Inferior parietal cortex (tissue), 1 donor: ENCODE measurements at regions not wholly inside any gene's neighbourhood (a gene's known extent, or its start where the extent isn't known, plus 50 kb on each side); places are given as distances from the start of the nearest gene placed in this dataset.
A peak's percentile ranks its signal among the peaks of the same experiment; 100 is the strongest.
"Not testable (repeated sequence)": the region's sequence is repeated elsewhere in the genome, so short reads cannot be mapped to it uniquely, and the experiment has no call there.

Experiments used
- DNase-seq: peaks from one replicate; pipeline ENCODE4 v3.0.0-alpha.2; 2016; ENCODE audit errors: extremely low spot score

- peak; percentile 60 for DNase-seq
Measured at GRCh38 chr10:85318809-85319807, 990.7 kb downstream of the CCSER2 start.

- peak; percentile 35 for DNase-seq
Measured at GRCh38 chr10:85319826-85320225, 991.4 kb downstream of the CCSER2 start.

GRCh38 chr10:85333594-85333993 lies 1005.2 kb downstream of the CCSER2 start:
- no peak for DNase-seq

- no peak for DNase-seq
Measured at GRCh38 chr10:85362401-85362800, 1004.2 kb downstream of the GRID1 start.

GRCh38 chr10:85377029-85377806 lies 989.4 kb downstream of the GRID1 start:
- no peak for DNase-seq

GRCh38 chr10:85379338-85379737 lies 987.3 kb downstream of the GRID1 start:
- DNase-seq, result no peak

- DNase-seq, result no peak
Measured at GRCh38 chr10:85400981-85401695, 965.5 kb downstream of the GRID1 start.

- DNase-seq, result no peak
Measured at GRCh38 chr10:85402541-85402940, 964.1 kb downstream of the GRID1 start.

GRCh38 chr10:85407088-85407487 lies 959.5 kb downstream of the GRID1 start:
- DNase-seq, result no peak

GRCh38 chr10:85408388-85408787 lies 958.2 kb downstream of the GRID1 start:
- DNase-seq, result no peak

- DNase-seq, result not testable (repeated sequence)
Measured at GRCh38 chr10:85410586-85410985, 956.0 kb downstream of the GRID1 start.

GRCh38 chr10:85413570-85413969 lies 953.0 kb downstream of the GRID1 start:
- DNase-seq, result no peak

GRCh38 chr10:85420501-85421191 lies 945.9 kb downstream of the GRID1 start:
- DNase-seq, result no peak

- DNase-seq, result no peak
Measured at GRCh38 chr10:85421421-85421820, 945.2 kb downstream of the GRID1 start.

- no peak for DNase-seq
Measured at GRCh38 chr10:85429126-85429525, 937.5 kb downstream of the GRID1 start.

GRCh38 chr10:85430991-85431390 lies 935.6 kb downstream of the GRID1 start:
- no peak for DNase-seq

- no peak for DNase-seq
Measured at GRCh38 chr10:85433248-85433647, 933.3 kb downstream of the GRID1 start.

GRCh38 chr10:85444868-85445267 lies 921.7 kb downstream of the GRID1 start:
- no peak for DNase-seq

- DNase-seq, result no peak
Measured at GRCh38 chr10:85445702-85446101, 920.9 kb downstream of the GRID1 start.

- DNase-seq, result no peak
Measured at GRCh38 chr10:85446827-85447226, 919.8 kb downstream of the GRID1 start.

GRCh38 chr10:85447690-85448089 lies 918.9 kb downstream of the GRID1 start:
- no peak for DNase-seq
